Choroid plexus epithelial cell (primary cell): ENCODE measurements at regions not wholly inside any gene's neighbourhood (a gene's known extent, or its start where the extent isn't known, plus 50 kb on each side); places are given as distances from the start of the nearest gene placed in this dataset.

Experiments used
- DNase-seq: peaks from one replicate; pipeline ENCODE4 v3.0.0-alpha.2; 2010; ENCODE audit warnings: low read depth
- H3K4me3 ChIP-seq: 2 replicates; pipeline ENCODE4 v1.5.1; 2011; ENCODE audit warnings: low read depth, mild to moderate bottlenecking, control low read depth, low read length, moderate library complexity
- TF ChIP-seq, protein P1 (sequence below): conservative IDR thresholded peaks from 2 replicates; pipeline ENCODE4 v1.5.1; 2011; ENCODE audit warnings: low read depth, mild to moderate bottlenecking, control low read depth, inconsistent platforms, low read length, moderate library complexity

DNA sequence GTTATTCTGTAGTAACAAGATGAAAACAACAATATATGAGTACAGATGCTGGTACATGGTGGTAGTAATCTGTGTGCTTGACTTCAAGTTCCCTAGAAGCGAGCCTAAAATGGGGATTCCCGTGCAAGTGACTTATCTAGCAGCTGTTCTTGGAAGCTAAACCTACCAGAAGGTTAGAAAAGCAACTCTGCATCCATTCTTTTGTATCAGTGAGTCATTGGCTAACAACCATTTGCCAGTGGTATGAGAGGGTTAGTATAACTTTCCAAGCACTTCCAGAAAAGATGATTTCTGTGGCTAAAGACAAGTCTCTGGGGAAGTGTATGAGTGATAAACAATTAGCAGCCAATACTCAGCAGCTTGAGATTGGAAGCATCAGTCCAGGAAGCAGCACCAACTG is 787.7 kb upstream of the CDH6 start:
- TF ChIP-seq, protein P1, sequence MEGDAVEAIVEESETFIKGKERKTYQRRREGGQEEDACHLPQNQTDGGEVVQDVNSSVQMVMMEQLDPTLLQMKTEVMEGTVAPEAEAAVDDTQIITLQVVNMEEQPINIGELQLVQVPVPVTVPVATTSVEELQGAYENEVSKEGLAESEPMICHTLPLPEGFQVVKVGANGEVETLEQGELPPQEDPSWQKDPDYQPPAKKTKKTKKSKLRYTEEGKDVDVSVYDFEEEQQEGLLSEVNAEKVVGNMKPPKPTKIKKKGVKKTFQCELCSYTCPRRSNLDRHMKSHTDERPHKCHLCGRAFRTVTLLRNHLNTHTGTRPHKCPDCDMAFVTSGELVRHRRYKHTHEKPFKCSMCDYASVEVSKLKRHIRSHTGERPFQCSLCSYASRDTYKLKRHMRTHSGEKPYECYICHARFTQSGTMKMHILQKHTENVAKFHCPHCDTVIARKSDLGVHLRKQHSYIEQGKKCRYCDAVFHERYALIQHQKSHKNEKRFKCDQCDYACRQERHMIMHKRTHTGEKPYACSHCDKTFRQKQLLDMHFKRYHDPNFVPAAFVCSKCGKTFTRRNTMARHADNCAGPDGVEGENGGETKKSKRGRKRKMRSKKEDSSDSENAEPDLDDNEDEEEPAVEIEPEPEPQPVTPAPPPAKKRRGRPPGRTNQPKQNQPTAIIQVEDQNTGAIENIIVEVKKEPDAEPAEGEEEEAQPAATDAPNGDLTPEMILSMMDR, result no peak
- DNase-seq, result peak; percentile 49
- no peak overlapping the region for H3K4me3 ChIP-seq

DNA sequence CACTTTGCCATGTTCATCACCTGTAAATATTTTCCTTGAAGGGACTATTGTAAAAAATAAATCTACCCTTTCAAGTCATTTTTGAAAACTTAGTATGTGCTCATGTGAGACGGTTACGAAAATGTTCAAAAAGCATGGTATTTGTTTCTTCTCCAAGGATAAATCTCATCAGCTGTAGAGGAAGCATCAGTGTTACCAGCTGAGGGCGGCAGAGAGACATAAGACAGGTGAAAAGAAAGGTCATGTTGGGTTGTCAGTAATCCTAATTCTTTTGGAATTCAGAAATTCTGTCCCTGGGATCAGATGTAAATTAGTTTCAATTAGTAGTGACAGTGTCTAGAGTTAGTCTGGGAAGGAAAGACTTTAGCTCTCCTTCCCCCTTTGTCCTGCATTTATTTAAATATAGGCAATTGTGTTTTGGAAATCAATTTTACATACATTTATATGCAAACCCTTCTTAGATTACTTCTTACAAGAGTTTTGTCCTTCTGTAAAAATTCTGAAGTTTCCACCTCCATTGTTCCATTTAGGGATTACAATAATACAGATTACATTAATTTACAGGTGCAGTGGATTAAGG is 791.9 kb upstream of the CDH6 start:
- DNase-seq, result peak; percentile 72
- no peak overlapping the region for H3K4me3 ChIP-seq
- TF ChIP-seq, protein P1, result peak; percentile 79

DNA sequence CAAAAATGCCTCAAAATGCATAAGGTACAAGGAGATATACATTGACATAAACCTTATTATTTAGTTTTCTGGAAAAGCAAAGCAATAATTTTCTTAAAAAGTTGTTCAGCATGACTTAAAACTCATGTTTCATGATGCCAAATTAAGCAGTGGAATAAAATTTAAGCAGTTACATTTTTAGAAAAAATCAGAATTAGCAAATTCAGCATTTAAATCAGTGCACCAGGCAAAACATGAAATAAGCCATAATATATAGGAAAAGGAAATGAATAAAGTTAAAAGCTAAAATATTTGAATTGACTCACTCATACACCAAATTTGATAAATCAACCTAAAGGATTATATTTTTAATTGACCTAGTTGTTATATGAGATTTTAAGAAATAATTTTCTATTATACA is 795.1 kb upstream of the CDH6 start:
- TF ChIP-seq, protein P1, result no peak
- H3K4me3 ChIP-seq, result no peak overlapping the region
- DNase-seq, result no peak

DNA sequence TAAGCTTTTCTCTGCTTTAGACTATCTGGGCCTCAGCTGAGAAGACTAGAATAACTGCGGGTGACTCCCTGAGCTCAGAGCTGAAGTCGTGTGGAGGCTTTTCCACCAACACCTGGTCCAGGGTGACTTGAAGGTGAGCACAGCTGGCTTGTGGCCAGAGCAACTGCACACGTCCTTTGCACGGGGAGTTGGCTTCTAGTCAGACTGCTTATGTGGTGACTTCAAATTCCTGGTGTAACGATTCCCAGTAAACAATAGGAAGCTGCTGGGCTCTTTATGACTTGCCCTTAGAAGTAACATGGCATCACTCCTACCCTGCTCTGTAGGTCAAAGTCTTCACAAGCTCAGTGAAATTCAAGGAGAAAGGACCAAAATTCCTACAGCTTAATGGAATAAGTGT is 800.6 kb upstream of the CDH6 start:
- H3K4me3 ChIP-seq, result no peak overlapping the region
- DNase-seq, result no peak
- TF ChIP-seq, protein P1, result no peak

DNA sequence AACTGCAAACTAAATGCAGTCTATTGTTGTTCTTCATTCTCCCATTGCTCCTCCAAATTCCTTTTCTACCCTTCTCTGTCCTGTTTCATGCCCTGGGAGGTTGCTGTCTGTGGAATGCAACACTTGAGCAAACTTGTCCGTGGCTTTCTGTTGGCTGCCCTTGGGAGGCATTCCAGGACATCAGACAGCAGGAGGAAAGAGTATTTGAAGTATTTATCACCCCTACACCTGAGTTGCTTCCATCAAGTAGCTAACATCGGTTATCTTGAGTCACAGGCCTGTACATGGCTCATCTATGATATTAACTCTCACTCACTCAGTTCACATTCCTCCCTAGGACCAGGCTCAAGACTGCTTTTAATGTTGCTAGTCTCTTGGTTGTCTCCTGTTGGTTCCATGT is 803.4 kb upstream of the CDH6 start:
- H3K4me3 ChIP-seq, result no peak overlapping the region
- TF ChIP-seq, protein P1, result no peak
- peak; percentile 15 for DNase-seq

DNA sequence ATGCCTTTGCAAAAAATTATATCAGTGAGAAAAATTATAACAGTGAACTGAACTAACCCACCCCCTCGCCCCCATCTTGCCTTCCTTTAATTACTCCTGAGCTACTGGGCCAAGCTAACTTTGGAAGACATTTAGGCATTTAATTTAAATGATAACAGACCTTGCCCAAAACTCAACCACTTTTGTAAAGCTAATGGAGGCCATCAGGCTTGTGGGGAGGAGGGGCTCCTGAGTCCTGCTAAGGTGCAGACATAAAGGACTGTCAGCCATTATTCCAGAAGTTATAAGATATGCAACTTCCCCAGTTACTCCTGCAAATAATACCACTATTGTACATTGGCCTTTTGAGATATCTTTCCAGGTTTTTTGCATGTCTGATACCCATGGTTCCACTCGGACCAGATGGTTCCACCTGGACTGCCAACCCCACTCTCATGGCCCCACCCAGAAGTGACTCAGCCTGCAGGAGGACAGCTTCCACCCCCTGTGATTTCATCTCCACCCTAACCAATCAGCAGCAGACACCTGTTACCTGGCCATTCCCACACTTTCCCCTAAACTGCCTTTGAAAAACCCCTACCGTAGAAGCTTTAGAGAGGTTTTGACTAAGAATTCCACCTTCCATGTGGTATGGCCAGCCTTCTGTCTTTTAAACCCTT is 805.4 kb upstream of the CDH6 start:
- TF ChIP-seq, protein P1, result no peak
- no peak overlapping the region for H3K4me3 ChIP-seq
- no peak for DNase-seq

DNA sequence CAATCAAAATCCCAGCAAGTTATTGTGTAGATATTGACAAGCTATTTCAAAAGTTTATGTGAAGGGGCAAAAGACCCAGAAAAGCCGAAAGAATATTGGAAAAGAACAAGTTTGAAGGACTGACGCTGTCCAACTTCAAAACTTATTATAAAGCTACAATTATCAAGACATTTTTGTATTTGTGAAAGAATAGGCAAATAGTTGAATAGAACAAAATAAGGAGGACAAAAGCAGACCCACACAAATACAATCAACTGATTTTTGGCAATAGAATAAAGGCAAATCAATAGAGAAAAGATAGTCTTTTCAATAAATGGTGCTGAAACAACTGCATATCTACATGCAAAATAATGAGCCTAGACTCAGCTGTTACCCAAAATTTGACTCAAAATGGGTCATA is 807.7 kb upstream of the CDH6 start:
- H3K4me3 ChIP-seq, result no peak overlapping the region
- TF ChIP-seq, protein P1, result no peak
- DNase-seq, result no peak
